ENCODE measurements at regions not wholly inside any gene's neighbourhood (a gene's known extent, or its start where the extent isn't known, plus 50 kb on each side); places are given as distances from the start of the nearest gene placed in this dataset.

- no peak for TF ChIP-seq CTCF (IDR thresholded peaks at IDR 0.05)
- no peak for TF ChIP-seq POLR2A (IDR thresholded peaks at IDR 0.05; ENCODE audit: low read length)
- no peak for TF ChIP-seq EP300 (IDR thresholded peaks at IDR 0.05)
- TF ChIP-seq HOXA7 (CRISPR knock-in tag; IDR thresholded peaks at IDR 0.05), result no peak
- TF ChIP-seq PBX3 (IDR thresholded peaks at IDR 0.05), result no peak
- TF ChIP-seq ESRRA (IDR thresholded peaks at IDR 0.05; ENCODE audit: borderline replicate concordance, low read length), result no peak
- TF ChIP-seq KDM1A (IDR thresholded peaks at IDR 0.05; ENCODE audit: low read depth), result no peak
- TF ChIP-seq, protein P1, sequence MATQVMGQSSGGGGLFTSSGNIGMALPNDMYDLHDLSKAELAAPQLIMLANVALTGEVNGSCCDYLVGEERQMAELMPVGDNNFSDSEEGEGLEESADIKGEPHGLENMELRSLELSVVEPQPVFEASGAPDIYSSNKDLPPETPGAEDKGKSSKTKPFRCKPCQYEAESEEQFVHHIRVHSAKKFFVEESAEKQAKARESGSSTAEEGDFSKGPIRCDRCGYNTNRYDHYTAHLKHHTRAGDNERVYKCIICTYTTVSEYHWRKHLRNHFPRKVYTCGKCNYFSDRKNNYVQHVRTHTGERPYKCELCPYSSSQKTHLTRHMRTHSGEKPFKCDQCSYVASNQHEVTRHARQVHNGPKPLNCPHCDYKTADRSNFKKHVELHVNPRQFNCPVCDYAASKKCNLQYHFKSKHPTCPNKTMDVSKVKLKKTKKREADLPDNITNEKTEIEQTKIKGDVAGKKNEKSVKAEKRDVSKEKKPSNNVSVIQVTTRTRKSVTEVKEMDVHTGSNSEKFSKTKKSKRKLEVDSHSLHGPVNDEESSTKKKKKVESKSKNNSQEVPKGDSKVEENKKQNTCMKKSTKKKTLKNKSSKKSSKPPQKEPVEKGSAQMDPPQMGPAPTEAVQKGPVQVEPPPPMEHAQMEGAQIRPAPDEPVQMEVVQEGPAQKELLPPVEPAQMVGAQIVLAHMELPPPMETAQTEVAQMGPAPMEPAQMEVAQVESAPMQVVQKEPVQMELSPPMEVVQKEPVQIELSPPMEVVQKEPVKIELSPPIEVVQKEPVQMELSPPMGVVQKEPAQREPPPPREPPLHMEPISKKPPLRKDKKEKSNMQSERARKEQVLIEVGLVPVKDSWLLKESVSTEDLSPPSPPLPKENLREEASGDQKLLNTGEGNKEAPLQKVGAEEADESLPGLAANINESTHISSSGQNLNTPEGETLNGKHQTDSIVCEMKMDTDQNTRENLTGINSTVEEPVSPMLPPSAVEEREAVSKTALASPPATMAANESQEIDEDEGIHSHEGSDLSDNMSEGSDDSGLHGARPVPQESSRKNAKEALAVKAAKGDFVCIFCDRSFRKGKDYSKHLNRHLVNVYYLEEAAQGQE (IDR thresholded peaks at IDR 0.05), result no peak
- TF ChIP-seq RFX5 (IDR thresholded peaks at IDR 0.05), result no peak
- no peak for TF ChIP-seq RAD21 (conservative IDR thresholded peaks at IDR 0.05 in 1 of 2, IDR thresholded peaks at IDR 0.05 in 1 of 2)
- TF ChIP-seq MAX (IDR thresholded peaks at IDR 0.05), result no peak
- no peak for TF ChIP-seq ZFP36 (IDR thresholded peaks at IDR 0.05; ENCODE audit: borderline replicate concordance, partially characterized antibody)
- TF ChIP-seq HMGXB4 (CRISPR knock-in tag; IDR thresholded peaks at IDR 0.05; ENCODE audit: borderline replicate concordance), result no peak
- TF ChIP-seq HDAC2 (IDR thresholded peaks at IDR 0.05), result no peak
Measured at GRCh38 chr3:68045976-68046375, 391.6 kb upstream of the SUCLG2 start.

Measured in A549 (cell line).